Globus pallidus (tissue), 1 donor: ENCODE measurements at regions not wholly inside any gene's neighbourhood (a gene's known extent, or its start where the extent isn't known, plus 50 kb on each side); places are given as distances from the start of the nearest gene placed in this dataset.

ENCODE experiments used
- DNase-seq: peaks from one replicate; pipeline ENCODE4 v3.0.0-alpha.2; 2015; ENCODE audit warnings: low spot score

GRCh38 chr21:19244502-19245187 lies 841.1 kb upstream of the TMPRSS15 start:
- no peak for DNase-seq

- DNase-seq: no peak
Observed at GRCh38 chr21:19245188-19245580, 841.6 kb upstream of the TMPRSS15 start.

GRCh38 chr21:19246018-19246417 lies 842.4 kb upstream of the TMPRSS15 start:
- DNase-seq: no peak

- no peak for DNase-seq
Observed at GRCh38 chr21:19256934-19257660, 853.5 kb upstream of the TMPRSS15 start.

- DNase-seq: no peak
Observed at GRCh38 chr21:19261731-19262376, 858.3 kb upstream of the TMPRSS15 start.

- DNase-seq: no peak
Observed at GRCh38 chr21:19266636-19267035, 863.1 kb upstream of the TMPRSS15 start.

GRCh38 chr21:19268686-19269085 lies 865.1 kb upstream of the TMPRSS15 start:
- DNase-seq: no peak

- DNase-seq: no peak
Observed at GRCh38 chr21:19275065-19275464, 871.5 kb upstream of the TMPRSS15 start.

- no peak for DNase-seq
Observed at GRCh38 chr21:19276665-19277064, 873.1 kb upstream of the TMPRSS15 start.

- no peak for DNase-seq
Observed at GRCh38 chr21:19286876-19287275, 883.3 kb upstream of the TMPRSS15 start.

GRCh38 chr21:19290328-19290727 lies 886.7 kb upstream of the TMPRSS15 start:
- no peak for DNase-seq

- no peak for DNase-seq
Observed at GRCh38 chr21:19320291-19320690, 916.7 kb upstream of the TMPRSS15 start.

GRCh38 chr21:19321688-19322087 lies 918.1 kb upstream of the TMPRSS15 start:
- DNase-seq: no peak

- peak; percentile 40 for DNase-seq
Observed at GRCh38 chr21:19322360-19322759, 918.8 kb upstream of the TMPRSS15 start.

GRCh38 chr21:19326531-19327319 lies 923.1 kb upstream of the TMPRSS15 start:
- DNase-seq: no peak

- no peak for DNase-seq
Observed at GRCh38 chr21:19328954-19329353, 925.4 kb upstream of the TMPRSS15 start.

GRCh38 chr21:19340303-19340702 lies 936.7 kb upstream of the TMPRSS15 start:
- no peak for DNase-seq

GRCh38 chr21:19340954-19341353 lies 937.4 kb upstream of the TMPRSS15 start:
- no peak for DNase-seq

- DNase-seq: no peak
Observed at GRCh38 chr21:19343711-19344110, 940.1 kb upstream of the TMPRSS15 start.

GRCh38 chr21:19350286-19350685 lies 946.7 kb upstream of the TMPRSS15 start:
- no peak for DNase-seq

- no peak for DNase-seq
Observed at GRCh38 chr21:19353256-19353655, 949.7 kb upstream of the TMPRSS15 start.

GRCh38 chr21:19368944-19369343 lies 965.4 kb upstream of the TMPRSS15 start:
- no peak for DNase-seq
